IMR-90 (cell line): ENCODE measurements at regions not wholly inside any gene's neighbourhood (a gene's known extent, or its start where the extent isn't known, plus 50 kb on each side); places are given as distances from the start of the nearest gene placed in this dataset.

Experiments used
- ATAC-seq: fragments of 200-7000 bp; cut with Tn5 transposase; 2 replicates; pipeline ENCODE4 v1.9.1; 2020; ENCODE audit warnings: low read depth, mild to moderate bottlenecking, moderate library complexity
- BruUV-seq: library from RNA; stranded (reverse); fragments of 400-500 nt; replicated peaks from 2 replicates; lab custom pipeline; 2021; lab: Mats Ljungman, UMichigan
- CTCF ChIA-PET: fragments of 300-600 bp; formaldehyde crosslinking; extraction: SDS; loops from one replicate; lab custom pipeline; 2021; ENCODE audit warnings: antibody characterized with exemption; lab: Yijun Ruan, JAX
- POLR2A ChIA-PET: fragments of 300-600 bp; sonication (Branson Sonifier 250); formaldehyde crosslinking; loops from one replicate; lab custom pipeline; 2022; ENCODE audit warnings: antibody characterized with exemption; ENCODE audit not compliant: unreplicated experiment; lab: Charles Lee
- DNase-seq: peaks from one replicate; pipeline ENCODE4 v3.0.0; 2013
- H2AFZ ChIP-seq: replicated peaks from 2 replicates; pipeline ENCODE3; 2013; ENCODE audit warnings: low read length, mild to moderate bottlenecking; ENCODE audit not compliant: poor library complexity
- H2AK5ac ChIP-seq: 2 replicates; pipeline ENCODE4 v1.6.1; 2013; ENCODE audit warnings: low read depth, low read length, inconsistent platforms
- H2AK9ac ChIP-seq: replicated peaks from 2 replicates; pipeline ENCODE3; 2013; ENCODE audit warnings: mild to moderate bottlenecking, low read depth, low read length, moderate library complexity; ENCODE audit not compliant: poor library complexity
- H2BK120ac ChIP-seq: 2 replicates; pipeline ENCODE4 v1.6.1; 2013; ENCODE audit warnings: low read depth, low read length, inconsistent platforms
- H2BK15ac ChIP-seq: 3 replicates; pipeline ENCODE4 v1.6.1; 2013; ENCODE audit warnings: low read depth, low read length, inconsistent platforms
- H2BK20ac ChIP-seq: 2 replicates; pipeline ENCODE4 v1.6.1; 2013; ENCODE audit warnings: low read depth, mild to moderate bottlenecking, inconsistent platforms, low read length, moderate library complexity
- H2BK5ac ChIP-seq: 2 replicates; pipeline ENCODE4 v1.6.1; 2013; ENCODE audit warnings: mild to moderate bottlenecking, low read depth, low read length, inconsistent platforms; ENCODE audit not compliant: poor library complexity, severe bottlenecking
- H3K14ac ChIP-seq: replicated peaks from 2 replicates; pipeline ENCODE4 v1.6.1; 2013; ENCODE audit warnings: low read depth, low read length, inconsistent platforms
- H3K18ac ChIP-seq: 2 replicates; pipeline ENCODE4 v1.6.1; 2013; ENCODE audit warnings: low read depth, low read length, control low read depth
- H3K23ac ChIP-seq: 2 replicates; pipeline ENCODE4 v1.6.1; 2013; ENCODE audit warnings: low read depth, low read length, inconsistent platforms
- H3K27ac ChIP-seq: 2 replicates; pipeline ENCODE4 v1.5.1; 2013; ENCODE audit warnings: mild to moderate bottlenecking, control low read depth, low read length; ENCODE audit not compliant: insufficient read depth
- H3K27me3 ChIP-seq: 2 replicates; pipeline ENCODE4 v1.6.1; 2013; ENCODE audit warnings: low read length; ENCODE audit not compliant: control insufficient read depth, insufficient read depth
- H3K36me3 ChIP-seq: 2 replicates; pipeline ENCODE4 v1.6.1; 2013; ENCODE audit warnings: low read length, mixed read lengths; ENCODE audit not compliant: control insufficient read depth, insufficient read depth
- H3K4ac ChIP-seq: 2 replicates; pipeline ENCODE4 v1.6.1; 2013; ENCODE audit warnings: low read depth, low read length, inconsistent platforms
- H3K4me1 ChIP-seq: 2 replicates; pipeline ENCODE4 v1.6.1; 2013; ENCODE audit warnings: low read length, mixed read lengths; ENCODE audit not compliant: control insufficient read depth, insufficient read depth
- H3K4me2 ChIP-seq: 2 replicates; pipeline ENCODE4 v1.6.1; 2013; ENCODE audit warnings: low read depth, mild to moderate bottlenecking, control low read depth, low read length, moderate library complexity
- H3K4me3 ChIP-seq: 2 replicates; pipeline ENCODE4 v1.5.1; 2013; ENCODE audit warnings: low read depth, mild to moderate bottlenecking, control low read depth, low read length, moderate library complexity; ENCODE audit not compliant: insufficient read depth
- H3K56ac ChIP-seq: 2 replicates; pipeline ENCODE4 v1.6.1; 2013; ENCODE audit warnings: low read length, inconsistent platforms; ENCODE audit not compliant: insufficient read depth; ENCODE audit errors: extremely low read depth
- H3K79me1 ChIP-seq, 2 experiments: 2 replicates each; pipeline ENCODE4 v1.6.1; 2013; ENCODE audit warnings: low read length in 2 of 2, inconsistent platforms in 1 of 2, low read depth in 1 of 2
- H3K9ac ChIP-seq: 2 replicates; pipeline ENCODE4 v1.6.1; 2013; ENCODE audit warnings: low read depth, low read length, control low read depth
- H3K9me1 ChIP-seq: 2 replicates; pipeline ENCODE4 v1.6.1; 2013; ENCODE audit warnings: low read length, inconsistent platforms; ENCODE audit not compliant: insufficient read depth
- H3K9me3 ChIP-seq: 2 replicates; pipeline ENCODE4 v1.6.1; 2013; ENCODE audit warnings: low read length; ENCODE audit not compliant: control insufficient read depth, insufficient read depth
- H4K20me1 ChIP-seq: 2 replicates; pipeline ENCODE4 v1.6.1; 2013; ENCODE audit warnings: low read length, inconsistent platforms; ENCODE audit not compliant: insufficient read depth
- H4K5ac ChIP-seq: 2 replicates; pipeline ENCODE4 v1.6.1; 2013; ENCODE audit warnings: mild to moderate bottlenecking, low read depth, low read length, control low read depth
- H4K8ac ChIP-seq, 2 experiments: 2 replicates each; pipeline ENCODE4 v1.6.1; 2013; ENCODE audit warnings: low read depth in 2 of 2, low read length in 2 of 2, control low read depth in 1 of 2, inconsistent platforms in 1 of 2
- H4K91ac ChIP-seq: 2 replicates; pipeline ENCODE4 v1.6.1; 2013; ENCODE audit warnings: low read depth, low read length, inconsistent platforms; ENCODE audit not compliant: insufficient read depth
- BHLHE40 ChIP-seq: fragments of 150-350 bp; IDR thresholded peaks from 2 replicates; pipeline ENCODE4 v1.6.1; 2016; ENCODE audit warnings: mild to moderate bottlenecking, low read depth, low read length
- CEBPB ChIP-seq: IDR thresholded peaks from 2 replicates; pipeline ENCODE4 v1.6.1; 2012; ENCODE audit warnings: low read depth, low read length, improper control_type of control experiment
- CHD1 ChIP-seq: IDR thresholded peaks from 2 replicates; pipeline ENCODE4 v1.6.1; 2012; ENCODE audit warnings: low read depth, low read length, improper control_type of control experiment
- FOS ChIP-seq: fragments of 150-350 bp; IDR thresholded peaks from 2 replicates; pipeline ENCODE4 v1.6.1; 2016; ENCODE audit warnings: low read depth, low read length
- MAFK ChIP-seq: IDR thresholded peaks from 2 replicates; pipeline ENCODE4 v1.6.1; 2012; ENCODE audit warnings: low read depth, low read length, improper control_type of control experiment
- MAZ ChIP-seq: IDR thresholded peaks from 2 replicates; pipeline ENCODE4 v1.6.1; 2012; ENCODE audit warnings: low read depth, mild to moderate bottlenecking, low read length, improper control_type of control experiment, moderate library complexity, borderline replicate concordance
- MXI1 ChIP-seq: IDR thresholded peaks from 2 replicates; pipeline ENCODE4 v1.6.1; 2012; ENCODE audit warnings: low read depth, mild to moderate bottlenecking, low read length, moderate library complexity, borderline replicate concordance
- NFE2L2 ChIP-seq: fragments of 150-350 bp; IDR thresholded peaks from 2 replicates; pipeline ENCODE4 v1.6.1; 2016; ENCODE audit warnings: low read depth, mild to moderate bottlenecking, low read length
- POLR2A ChIP-seq: IDR thresholded peaks from 2 replicates; pipeline ENCODE4 v1.6.1; 2012; ENCODE audit warnings: mild to moderate bottlenecking, low read depth, low read length
- RAD21 ChIP-seq: IDR thresholded peaks from 2 replicates; pipeline ENCODE4 v1.6.1; 2012; ENCODE audit warnings: low read length, improper control_type of control experiment
- RCOR1 ChIP-seq: IDR thresholded peaks from 2 replicates; pipeline ENCODE4 v1.6.1; 2012; ENCODE audit warnings: mild to moderate bottlenecking, low read length, improper control_type of control experiment; ENCODE audit not compliant: insufficient replicate concordance
- RFX5 ChIP-seq: IDR thresholded peaks from 2 replicates; pipeline ENCODE4 v1.8.0; 2012; ENCODE audit warnings: low read depth, mild to moderate bottlenecking, low read length, moderate library complexity
- SMC3 ChIP-seq: fragments of 150-350 bp; IDR thresholded peaks from 2 replicates; pipeline ENCODE4 v1.6.1; 2016; ENCODE audit warnings: low read depth, mild to moderate bottlenecking, antibody characterized with exemption, low read length, moderate library complexity
- WGBS, 2 experiments: methylation state at CpG; one replicate each; pipeline versions ENCODE4 v1.1.5 to v1.1.7; 2013; ENCODE audit warnings: missing lambda C conversion rate in 2 of 2; ENCODE audit not compliant: insufficient read length in 1 of 2; ENCODE audit errors: extremely low coverage in 2 of 2; 5-methylcytosine and 5-hydroxymethylcytosine counted together
- dilution Hi-C: fragments of 300-500 bp; cut with HindIII; formaldehyde crosslinking; loops from one replicate; pipeline ENCODE4 v1.14.3; 2018; ENCODE audit warnings: low sequenced_read_pairs; ENCODE audit not compliant: unreplicated experiment
- in situ Hi-C: fragments of 300-500 bp; cut with MboI; formaldehyde crosslinking; loops from 3 replicates; pipeline ENCODE4 v1.14.3; 2019; ENCODE audit warnings: low sequenced_read_pairs, inconsistent platforms, mixed read lengths
- intact Hi-C: fragments of 100-400 bp; cut with micrococcal nuclease; formaldehyde crosslinking; loops from 2 replicates; pipeline ENCODE4 v1.10.0; 2022
- TF ChIP-seq, protein P1 (sequence below): fragments of 150-350 bp; IDR thresholded peaks from 2 replicates; pipeline ENCODE4 v1.6.1; 2017; ENCODE audit warnings: mild to moderate bottlenecking, antibody characterized with exemption, low read length, low read depth
- TF ChIP-seq, protein P2 (sequence below): fragments of 150-350 bp; IDR thresholded peaks from 2 replicates; pipeline ENCODE4 v1.6.1; 2016; ENCODE audit warnings: low read depth, mild to moderate bottlenecking, low read length, moderate library complexity, borderline replicate concordance
- TF ChIP-seq, protein P3 (sequence below): conservative IDR thresholded peaks from 2 replicates; pipeline ENCODE4 v1.5.1; 2012; ENCODE audit warnings: mild to moderate bottlenecking, low read depth, low read length, improper control_type of control experiment

DNA sequence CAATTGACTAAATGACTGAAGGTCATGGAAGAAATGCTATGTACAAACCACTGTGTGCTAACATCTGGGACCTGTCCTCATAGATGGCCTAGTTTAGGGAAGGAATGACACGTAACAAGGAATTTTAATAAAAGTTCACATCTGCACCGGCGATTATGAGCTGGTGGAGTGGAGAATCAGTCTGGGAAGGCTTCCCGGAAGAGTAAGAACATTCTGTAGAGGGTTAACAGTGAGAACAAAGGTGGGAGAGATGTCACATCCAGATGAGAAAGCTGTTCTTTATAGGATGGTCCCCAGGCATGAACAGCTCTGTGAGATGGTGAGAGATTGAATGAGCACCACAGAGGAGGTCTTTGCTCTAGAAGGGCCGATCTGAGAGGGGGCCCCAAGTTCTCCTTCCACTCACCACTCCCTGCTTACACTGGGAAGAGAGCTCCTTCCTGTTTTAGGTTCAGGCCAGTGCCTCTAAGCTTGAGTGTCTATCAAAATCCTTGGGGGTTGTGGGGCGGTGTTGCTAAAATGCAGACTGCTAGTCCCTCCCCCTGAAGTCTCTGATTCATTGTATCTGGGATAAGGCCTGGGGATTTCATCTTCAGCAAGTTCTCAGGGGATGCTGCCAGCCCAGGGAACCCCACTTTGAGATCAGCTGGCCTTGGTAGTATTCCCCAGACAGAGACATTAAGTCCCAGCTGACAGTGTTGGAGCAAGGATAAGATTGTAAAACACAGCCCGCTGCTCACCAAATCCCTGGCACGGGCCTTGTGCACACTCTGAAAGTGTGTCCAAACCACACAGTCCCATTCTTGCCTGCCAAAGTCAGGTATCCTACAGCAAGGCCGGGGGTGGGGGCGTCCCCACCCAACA lies 294.7 kb upstream of the MAF start:
- Histone ChIP-seq H3K79me1 (no peaks in the 10 kb centered on the region), H2BK20ac (no peak overlapping the region), H3K14ac (no peak overlapping the region), H3K4me2 (no peak overlapping the region), H2AK9ac (no peak overlapping the region), H2AK5ac (no peak overlapping the region), H3K18ac (no peak overlapping the region), H4K8ac (no peak overlapping the region), H3K23ac (no peak overlapping the region), H2BK120ac (no peak overlapping the region), H2BK15ac (no peak overlapping the region), H3K36me3 (no peaks in the 10 kb centered on the region), H2AFZ (no peak overlapping the region), H4K20me1 (no peaks in the 10 kb centered on the region), H4K91ac (no peak overlapping the region), H3K9ac (no peak overlapping the region), H3K9me1 (no peaks in the 10 kb centered on the region), H3K9me3 (peaks cover 28% of the 10 kb centered on the region), H4K5ac (no peak overlapping the region), H3K4ac (no peak overlapping the region), H3K27me3 (no peaks in the 10 kb centered on the region), H3K4me3 (no peak overlapping the region), H3K56ac (no peak overlapping the region), H3K4me1 (no peaks in the 10 kb centered on the region), H2BK5ac (no peak overlapping the region), H3K27ac (no peak overlapping the region)
- intact Hi-C loops = no loop called here
- no peak for ATAC-seq
- dilution Hi-C loops = no loop called here
- DNase-seq = no peak
- TF ChIP-seq MAFK (no peak), RCOR1 (no peak), BHLHE40 (no peak), CHD1 (no peak), RFX5 (no peak), CEBPB (no peak), MAZ (no peak), RAD21 (no peak), MXI1 (no peak), NFE2L2 (no peak), POLR2A (no peak), FOS (no peak), SMC3 (no peak)
- TF ChIP-seq, protein P1, sequence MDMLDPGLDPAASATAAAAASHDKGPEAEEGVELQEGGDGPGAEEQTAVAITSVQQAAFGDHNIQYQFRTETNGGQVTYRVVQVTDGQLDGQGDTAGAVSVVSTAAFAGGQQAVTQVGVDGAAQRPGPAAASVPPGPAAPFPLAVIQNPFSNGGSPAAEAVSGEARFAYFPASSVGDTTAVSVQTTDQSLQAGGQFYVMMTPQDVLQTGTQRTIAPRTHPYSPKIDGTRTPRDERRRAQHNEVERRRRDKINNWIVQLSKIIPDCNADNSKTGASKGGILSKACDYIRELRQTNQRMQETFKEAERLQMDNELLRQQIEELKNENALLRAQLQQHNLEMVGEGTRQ = no peak
- TF ChIP-seq, protein P2, sequence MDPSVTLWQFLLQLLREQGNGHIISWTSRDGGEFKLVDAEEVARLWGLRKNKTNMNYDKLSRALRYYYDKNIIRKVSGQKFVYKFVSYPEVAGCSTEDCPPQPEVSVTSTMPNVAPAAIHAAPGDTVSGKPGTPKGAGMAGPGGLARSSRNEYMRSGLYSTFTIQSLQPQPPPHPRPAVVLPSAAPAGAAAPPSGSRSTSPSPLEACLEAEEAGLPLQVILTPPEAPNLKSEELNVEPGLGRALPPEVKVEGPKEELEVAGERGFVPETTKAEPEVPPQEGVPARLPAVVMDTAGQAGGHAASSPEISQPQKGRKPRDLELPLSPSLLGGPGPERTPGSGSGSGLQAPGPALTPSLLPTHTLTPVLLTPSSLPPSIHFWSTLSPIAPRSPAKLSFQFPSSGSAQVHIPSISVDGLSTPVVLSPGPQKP = no peak
- TF ChIP-seq, protein P3, sequence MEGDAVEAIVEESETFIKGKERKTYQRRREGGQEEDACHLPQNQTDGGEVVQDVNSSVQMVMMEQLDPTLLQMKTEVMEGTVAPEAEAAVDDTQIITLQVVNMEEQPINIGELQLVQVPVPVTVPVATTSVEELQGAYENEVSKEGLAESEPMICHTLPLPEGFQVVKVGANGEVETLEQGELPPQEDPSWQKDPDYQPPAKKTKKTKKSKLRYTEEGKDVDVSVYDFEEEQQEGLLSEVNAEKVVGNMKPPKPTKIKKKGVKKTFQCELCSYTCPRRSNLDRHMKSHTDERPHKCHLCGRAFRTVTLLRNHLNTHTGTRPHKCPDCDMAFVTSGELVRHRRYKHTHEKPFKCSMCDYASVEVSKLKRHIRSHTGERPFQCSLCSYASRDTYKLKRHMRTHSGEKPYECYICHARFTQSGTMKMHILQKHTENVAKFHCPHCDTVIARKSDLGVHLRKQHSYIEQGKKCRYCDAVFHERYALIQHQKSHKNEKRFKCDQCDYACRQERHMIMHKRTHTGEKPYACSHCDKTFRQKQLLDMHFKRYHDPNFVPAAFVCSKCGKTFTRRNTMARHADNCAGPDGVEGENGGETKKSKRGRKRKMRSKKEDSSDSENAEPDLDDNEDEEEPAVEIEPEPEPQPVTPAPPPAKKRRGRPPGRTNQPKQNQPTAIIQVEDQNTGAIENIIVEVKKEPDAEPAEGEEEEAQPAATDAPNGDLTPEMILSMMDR = no peak
- in situ Hi-C loops = no loop called here
- no TSS peak for BruUV-seq
- WGBS, 2 experiments = 83% methylated on average over 3 of the region's 10 CpGs; no CpG with 5 or more reads in 1 of the 2 experiments
- ChIA-PET POLR2A (no interaction called here), CTCF (no interaction called here)
